Nephron (organoid): ENCODE measurements at regions not wholly inside any gene's neighbourhood (a gene's known extent, or its start where the extent isn't known, plus 50 kb on each side); places are given as distances from the start of the nearest gene placed in this dataset.

Experiments used
- H3K27ac Mint-ChIP-seq, 3 experiments: 2 replicates each; pipeline ENCODE4 v1.8.0; 2020; ENCODE audit warnings: mixed read lengths in 3 of 3, mild to moderate bottlenecking in 2 of 3, moderate library complexity in 1 of 3
- H3K27me3 Mint-ChIP-seq: 2 replicates; pipeline ENCODE4 v1.8.0; 2021; ENCODE audit warnings: low read depth, mild to moderate bottlenecking, moderate library complexity, mixed read lengths
- H3K36me3 Mint-ChIP-seq: 2 replicates; pipeline ENCODE4 v1.8.0; 2020; ENCODE audit warnings: low read depth, mixed read lengths
- H3K4me1 Mint-ChIP-seq: 2 replicates; pipeline ENCODE4 v1.8.0; 2020; ENCODE audit warnings: mixed read lengths
- H3K4me3 Mint-ChIP-seq, 3 experiments: 2 replicates each; pipeline ENCODE4 v1.8.0; 2020; ENCODE audit warnings: mild to moderate bottlenecking in 3 of 3, mixed read lengths in 3 of 3, moderate library complexity in 2 of 3
- H3K9me3 Mint-ChIP-seq: 2 replicates; pipeline ENCODE4 v1.8.0; 2020; ENCODE audit warnings: mixed read lengths
- TF ChIP-seq, protein P1 (sequence below), 3 experiments: fragments of 200-600 bp; sonication (generic); IDR thresholded peaks; one replicate each; pipeline ENCODE4 v1.5.0; 2021; ENCODE audit warnings: antibody characterized with exemption in 3 of 3; ENCODE audit not compliant: unreplicated experiment in 3 of 3

DNA sequence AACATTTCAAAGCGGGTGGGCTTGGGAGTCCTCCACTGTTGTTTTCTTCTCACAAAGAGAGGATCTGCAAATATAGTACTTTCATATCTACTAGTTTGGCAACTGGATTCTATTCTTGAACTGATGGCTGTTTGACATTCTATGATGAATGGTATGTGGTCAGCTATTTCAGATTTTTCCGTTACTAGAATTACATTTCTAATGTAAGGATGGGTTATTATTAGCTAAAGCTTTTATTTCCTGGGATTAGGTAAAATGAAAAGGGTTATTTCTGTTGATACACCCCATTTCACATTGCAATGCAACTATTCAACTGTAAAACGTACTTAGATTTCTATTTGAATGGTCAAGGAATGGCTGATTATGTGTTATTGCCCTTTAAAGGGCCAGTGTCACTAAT is 629.7 kb downstream of the DACH1 start:
- Mint-ChIP-seq H3K36me3 (no peaks in the 10 kb centered on the region), H3K9me3 (peaks cover 5% of the 10 kb centered on the region), H3K27me3 (no peaks in the 10 kb centered on the region), H3K27ac (peak overlapping the region; percentile 59 to 72 (median 60)), H3K4me1 (peaks cover 13% of the 10 kb centered on the region), H3K4me3 (no peak overlapping the region)
- TF ChIP-seq, protein P1, sequence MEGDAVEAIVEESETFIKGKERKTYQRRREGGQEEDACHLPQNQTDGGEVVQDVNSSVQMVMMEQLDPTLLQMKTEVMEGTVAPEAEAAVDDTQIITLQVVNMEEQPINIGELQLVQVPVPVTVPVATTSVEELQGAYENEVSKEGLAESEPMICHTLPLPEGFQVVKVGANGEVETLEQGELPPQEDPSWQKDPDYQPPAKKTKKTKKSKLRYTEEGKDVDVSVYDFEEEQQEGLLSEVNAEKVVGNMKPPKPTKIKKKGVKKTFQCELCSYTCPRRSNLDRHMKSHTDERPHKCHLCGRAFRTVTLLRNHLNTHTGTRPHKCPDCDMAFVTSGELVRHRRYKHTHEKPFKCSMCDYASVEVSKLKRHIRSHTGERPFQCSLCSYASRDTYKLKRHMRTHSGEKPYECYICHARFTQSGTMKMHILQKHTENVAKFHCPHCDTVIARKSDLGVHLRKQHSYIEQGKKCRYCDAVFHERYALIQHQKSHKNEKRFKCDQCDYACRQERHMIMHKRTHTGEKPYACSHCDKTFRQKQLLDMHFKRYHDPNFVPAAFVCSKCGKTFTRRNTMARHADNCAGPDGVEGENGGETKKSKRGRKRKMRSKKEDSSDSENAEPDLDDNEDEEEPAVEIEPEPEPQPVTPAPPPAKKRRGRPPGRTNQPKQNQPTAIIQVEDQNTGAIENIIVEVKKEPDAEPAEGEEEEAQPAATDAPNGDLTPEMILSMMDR (IDR thresholded peaks at IDR 0.05; ENCODE audit: unreplicated experiment in 3 of 3) = no peak

DNA sequence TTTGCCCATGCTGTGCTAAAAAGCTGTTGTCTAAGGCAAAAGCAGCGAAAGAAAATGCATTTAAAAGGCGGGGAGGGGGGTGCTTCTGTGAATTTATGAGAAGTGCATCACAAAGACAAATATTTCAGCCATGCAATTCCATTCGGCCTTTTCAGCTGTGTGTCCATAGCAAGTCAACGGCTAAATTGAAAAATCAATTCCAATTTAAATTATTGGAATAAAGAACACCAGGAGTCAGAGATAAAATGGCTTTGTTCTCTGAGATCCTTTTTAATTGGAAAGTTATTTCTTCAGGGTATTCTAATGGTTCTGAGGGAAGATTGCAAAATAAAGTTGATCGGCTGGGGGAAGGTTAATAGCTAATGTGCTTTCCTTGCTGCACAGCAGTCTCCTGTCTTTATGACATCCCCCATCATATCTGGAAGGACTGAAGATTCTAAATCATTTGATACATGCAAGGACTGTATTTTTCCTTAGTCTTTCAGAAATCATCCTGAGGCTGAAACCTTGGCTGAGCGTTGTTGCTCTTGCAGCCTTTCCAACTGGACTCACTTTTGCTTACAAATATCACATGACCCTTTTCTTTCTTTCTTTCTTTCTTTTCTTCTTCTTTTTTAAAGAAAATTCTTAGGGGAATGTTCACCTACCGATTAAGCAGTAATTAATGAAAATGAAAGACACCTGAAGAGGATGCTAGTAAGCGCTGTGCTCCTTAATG is 647.1 kb downstream of the DACH1 start:
- Mint-ChIP-seq H3K9me3 (no peaks in the 10 kb centered on the region), H3K27ac (peak overlapping the region in 2 of 3 experiments; percentile 52 to 78), H3K27me3 (no peaks in the 10 kb centered on the region), H3K4me1 (peaks cover 18% of the 10 kb centered on the region), H3K4me3 (no peak overlapping the region), H3K36me3 (no peaks in the 10 kb centered on the region)
- TF ChIP-seq, protein P1 (IDR thresholded peaks at IDR 0.05; ENCODE audit: unreplicated experiment in 3 of 3) = no peak

DNA sequence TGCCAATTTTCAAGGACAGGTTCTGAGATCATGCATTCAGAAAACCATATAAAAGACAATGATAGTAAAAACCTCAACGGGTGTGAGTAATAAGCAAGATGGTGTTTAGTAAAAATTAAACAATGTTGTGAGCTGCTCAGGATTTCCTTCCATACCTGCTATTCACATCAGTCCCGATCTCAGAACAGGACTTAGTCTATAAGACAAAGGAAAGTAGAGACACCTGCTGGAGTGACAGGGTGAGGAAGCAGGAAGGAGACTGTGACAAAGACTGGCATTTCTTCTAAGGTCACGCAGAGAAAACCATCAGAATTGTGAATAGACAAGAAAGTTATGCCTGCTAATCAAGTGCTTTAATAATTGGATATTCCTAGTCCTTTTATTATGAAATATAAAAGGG is 648.0 kb downstream of the DACH1 start:
- TF ChIP-seq, protein P1 (IDR thresholded peaks at IDR 0.05; ENCODE audit: unreplicated experiment in 3 of 3) = peak; percentile 16 to 29 (median 25)
- no peak overlapping the region for H3K4me3 Mint-ChIP-seq
- H3K27me3 Mint-ChIP-seq = no peaks in the 10 kb centered on the region
- no peaks in the 10 kb centered on the region for H3K9me3 Mint-ChIP-seq
- no peaks in the 10 kb centered on the region for H3K36me3 Mint-ChIP-seq
- peaks cover 24% of the 10 kb centered on the region for H3K4me1 Mint-ChIP-seq
- H3K27ac Mint-ChIP-seq = peak overlapping the region in 2 of 3 experiments; percentile 25 to 78

DNA sequence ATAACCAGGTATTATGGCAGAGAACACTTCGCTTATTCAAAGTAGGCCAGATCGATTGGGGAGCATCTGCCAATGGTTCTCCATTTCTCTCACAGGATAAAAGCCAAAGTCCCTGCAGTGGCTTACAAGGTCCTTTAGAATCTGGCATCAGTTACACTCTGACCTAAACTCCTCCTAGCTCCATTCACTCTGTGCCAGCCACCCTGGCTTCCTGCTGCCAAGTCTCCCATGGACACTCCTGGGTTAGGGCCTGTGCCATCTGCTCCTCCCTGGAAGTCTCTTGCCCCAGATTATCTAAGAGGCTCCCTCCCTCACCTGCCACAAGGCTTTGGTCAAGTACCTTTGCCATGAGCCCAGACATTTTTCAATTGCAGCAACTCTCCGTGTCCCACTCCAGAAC is 649.2 kb downstream of the DACH1 start:
- Mint-ChIP-seq H3K27me3 (no peaks in the 10 kb centered on the region), H3K4me3 (no peak overlapping the region)
- TF ChIP-seq, protein P1 (IDR thresholded peaks at IDR 0.05; ENCODE audit: unreplicated experiment in 3 of 3) = no peak

DNA sequence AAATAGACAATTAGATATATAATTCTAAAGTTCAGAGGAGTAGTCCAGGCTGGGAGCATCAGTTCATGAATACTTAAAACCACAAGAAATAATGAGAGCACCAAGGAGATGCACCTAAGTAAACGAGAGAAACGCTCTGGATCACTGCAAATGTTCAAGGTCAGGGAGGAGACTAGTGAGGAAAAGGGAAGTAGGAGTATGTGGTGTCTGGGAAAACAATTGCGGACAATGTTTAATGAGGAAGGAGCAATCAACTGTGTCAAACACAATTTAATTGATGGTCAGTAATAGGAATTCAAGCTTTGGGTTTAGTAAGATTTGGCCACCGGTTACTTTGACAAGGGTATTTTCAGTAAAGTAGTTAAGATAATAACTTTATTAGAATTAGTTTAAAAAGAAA is 652.2 kb downstream of the DACH1 start:
- H3K27me3 Mint-ChIP-seq = no peaks in the 10 kb centered on the region
- H3K36me3 Mint-ChIP-seq = no peaks in the 10 kb centered on the region
- no peak overlapping the region for H3K4me3 Mint-ChIP-seq

More for the DNA sequence above, 649.2 kb downstream of the DACH1 start:
- H3K9me3 Mint-ChIP-seq = no peaks in the 10 kb centered on the region
- peaks cover 24% of the 10 kb centered on the region for H3K4me1 Mint-ChIP-seq
- no peaks in the 10 kb centered on the region for H3K36me3 Mint-ChIP-seq
- H3K27ac Mint-ChIP-seq = peak overlapping the region in 2 of 3 experiments; percentile 10 to 53

More for the DNA sequence above, 652.2 kb downstream of the DACH1 start:
- Mint-ChIP-seq H3K4me1 (peaks cover 41% of the 10 kb centered on the region), H3K27ac (peak overlapping the region; percentile 0 to 33 (median 16)), H3K9me3 (no peaks in the 10 kb centered on the region)
- TF ChIP-seq, protein P1 (IDR thresholded peaks at IDR 0.05; ENCODE audit: unreplicated experiment in 3 of 3) = no peak
